Transverse colon (tissue), 4 donors: ENCODE measurements at regions not wholly inside any gene's neighbourhood (a gene's known extent, or its start where the extent isn't known, plus 50 kb on each side); places are given as distances from the start of the nearest gene placed in this dataset.

Experiments
- CTCF ChIP-seq, 5 experiments: fragments of 200-600 bp in 3 of 5; fragments of 450-650 bp in 2 of 5; sonication (generic) in 3 of 5; IDR thresholded peaks; 1 replicate in 2 of 5; 2 replicates in 3 of 5; pipeline ENCODE4 v1.5.1; 2016 to 2017; ENCODE audit warnings: antibody characterized with exemption in 5 of 5, inconsistent platforms in 3 of 5, mild to moderate bottlenecking in 2 of 5, moderate library complexity in 1 of 5
- EP300 ChIP-seq: sonication (generic); formaldehyde crosslinking; IDR thresholded peaks from one replicate; pipeline ENCODE4 v1.6.1; 2017; ENCODE audit warnings: antibody characterized with exemption, low read depth
- POLR2A ChIP-seq: fragments of 450-650 bp; IDR thresholded peaks from one replicate; pipeline ENCODE4 v1.6.1; 2016; ENCODE audit warnings: antibody characterized with exemption, mild to moderate bottlenecking, moderate library complexity
- POLR2AphosphoS5 ChIP-seq, 3 donors: sonication (generic); formaldehyde crosslinking; IDR thresholded peaks; one replicate each; pipeline ENCODE4 v1.6.1; 2016; ENCODE audit warnings: antibody characterized with exemption in 3 of 3

GRCh38 chr20:10806539-10806938 lies 132.7 kb upstream of the JAG1 start:
- TF ChIP-seq CTCF (IDR thresholded peaks at IDR 0.05) (no peak), POLR2A (no peak), POLR2AphosphoS5 (IDR thresholded peaks at IDR 0.05) (no peak), EP300 (no peak)
